ENCODE measurements at regions not wholly inside any gene's neighbourhood (a gene's known extent, or its start where the extent isn't known, plus 50 kb on each side); places are given as distances from the start of the nearest gene placed in this dataset.

GRCh38 chr18:50460716-50461115 is 85.9 kb downstream of the SKA1 start:
- no peak for DNase-seq (ENCODE audit: low read depth in 1 of 2, low spot score in 1 of 2)
- Histone ChIP-seq H3K4me3 (replicated peaks; ENCODE audit: insufficient read depth, low read length) (no peak overlapping the region), H3K27me3 (ENCODE audit: insufficient read depth, poor library complexity, severe bottlenecking) (no peaks in the 10 kb centered on the region), H3K27ac (replicated peaks) (no peak overlapping the region)
- no peak for TF ChIP-seq POLR2AphosphoS5 (IDR thresholded peaks at IDR 0.05; ENCODE audit: low read depth)
- no peak for TF ChIP-seq GABPA (IDR thresholded peaks at IDR 0.05; ENCODE audit: low read depth)
- TF ChIP-seq SPI1 (IDR thresholded peaks at IDR 0.05; ENCODE audit: borderline replicate concordance, low read depth), result no peak
- TF ChIP-seq CTCF (IDR thresholded peaks at IDR 0.05; ENCODE audit: insufficient read depth, low read length), result no peak
- no peak for TF ChIP-seq REST (IDR thresholded peaks at IDR 0.05; ENCODE audit: insufficient replicate concordance, low read depth)

GRCh38 chr18:50461251-50461650 is 86.4 kb downstream of the SKA1 start:
- no peak for DNase-seq (ENCODE audit: low read depth in 1 of 2, low spot score in 1 of 2)
- TF ChIP-seq POLR2AphosphoS5 (IDR thresholded peaks at IDR 0.05; ENCODE audit: low read depth) (no peak), SPI1 (IDR thresholded peaks at IDR 0.05; ENCODE audit: borderline replicate concordance, low read depth) (no peak), REST (IDR thresholded peaks at IDR 0.05; ENCODE audit: insufficient replicate concordance, low read depth) (no peak)
- H3K4me3 ChIP-seq (replicated peaks; ENCODE audit: insufficient read depth, low read length), result no peak overlapping the region
- H3K27ac ChIP-seq (replicated peaks), result no peak overlapping the region
- no peaks in the 10 kb centered on the region for H3K27me3 ChIP-seq (ENCODE audit: insufficient read depth, poor library complexity, severe bottlenecking)

GRCh38 chr18:50465211-50466153 is 90.6 kb downstream of the SKA1 start:
- H3K4me3 ChIP-seq (replicated peaks; ENCODE audit: insufficient read depth, low read length), result no peak overlapping the region
- DNase-seq (ENCODE audit: low read depth in 1 of 2, low spot score in 1 of 2), result peak; percentile 41 to 54
- no peaks in the 10 kb centered on the region for H3K27me3 ChIP-seq (ENCODE audit: insufficient read depth, poor library complexity, severe bottlenecking)
- no peak overlapping the region for H3K27ac ChIP-seq (replicated peaks)
- TF ChIP-seq SPI1 (IDR thresholded peaks at IDR 0.05; ENCODE audit: borderline replicate concordance, low read depth), result no peak
- no peak for TF ChIP-seq POLR2AphosphoS5 (IDR thresholded peaks at IDR 0.05; ENCODE audit: low read depth)
- TF ChIP-seq CTCF (IDR thresholded peaks at IDR 0.05; ENCODE audit: insufficient read depth, low read length), result no peak
- no peak for TF ChIP-seq GABPA (IDR thresholded peaks at IDR 0.05; ENCODE audit: low read depth)
- TF ChIP-seq REST (IDR thresholded peaks at IDR 0.05; ENCODE audit: insufficient replicate concordance, low read depth), result no peak
